Thoracic aorta (tissue), 2 donors: ENCODE measurements at regions not wholly inside any gene's neighbourhood (a gene's known extent, or its start where the extent isn't known, plus 50 kb on each side); places are given as distances from the start of the nearest gene placed in this dataset.

ENCODE experiments used
- ATAC-seq: fragments of 150-250 bp; one replicate; pipeline ENCODE4 v1.8.0; 2017; ENCODE audit warnings: low read depth; ENCODE audit not compliant: insufficient number of reproducible peaks, low FRiP score
- DNase-seq: peaks from one replicate; pipeline ENCODE4 v3.0.0-alpha.2; 2020; ENCODE audit warnings: low spot score
- H3K27ac ChIP-seq, 2 donors: fragments of 200-600 bp; sonication (generic); 1 replicate in 1 of 2; 2 replicates in 1 of 2; pipeline ENCODE4 v1.5.1; 2016; ENCODE audit warnings: mild to moderate bottlenecking in 2 of 2, moderate library complexity in 2 of 2
- H3K27me3 ChIP-seq: fragments of 200-600 bp; sonication (generic); replicated peaks from 2 replicates; pipeline ENCODE4 v1.6.0; 2016; ENCODE audit warnings: mild to moderate bottlenecking; ENCODE audit not compliant: insufficient read depth
- H3K36me3 ChIP-seq: fragments of 200-600 bp; sonication (generic); one replicate; pipeline ENCODE4 v1.5.1; 2016
- H3K4me1 ChIP-seq, 2 donors: fragments of 200-600 bp; sonication (generic); 1 replicate in 1 of 2; 2 replicates in 1 of 2; pipeline versions ENCODE4 v1.5.1 to v1.6.0; 2016; ENCODE audit warnings: low read depth in 2 of 2, mild to moderate bottlenecking in 1 of 2; ENCODE audit not compliant: control insufficient read depth in 1 of 2
- H3K4me3 ChIP-seq: fragments of 200-600 bp; sonication (generic); 2 replicates; pipeline ENCODE4 v1.5.1; 2016; ENCODE audit warnings: mild to moderate bottlenecking
- H3K9me3 ChIP-seq: fragments of 200-600 bp; sonication (generic); 2 replicates; pipeline ENCODE4 v1.5.1; 2016
- CTCF ChIP-seq: fragments of 200-600 bp; sonication (generic); IDR thresholded peaks from one replicate; pipeline ENCODE4 v1.5.1; 2019; ENCODE audit warnings: antibody characterized with exemption

DNA sequence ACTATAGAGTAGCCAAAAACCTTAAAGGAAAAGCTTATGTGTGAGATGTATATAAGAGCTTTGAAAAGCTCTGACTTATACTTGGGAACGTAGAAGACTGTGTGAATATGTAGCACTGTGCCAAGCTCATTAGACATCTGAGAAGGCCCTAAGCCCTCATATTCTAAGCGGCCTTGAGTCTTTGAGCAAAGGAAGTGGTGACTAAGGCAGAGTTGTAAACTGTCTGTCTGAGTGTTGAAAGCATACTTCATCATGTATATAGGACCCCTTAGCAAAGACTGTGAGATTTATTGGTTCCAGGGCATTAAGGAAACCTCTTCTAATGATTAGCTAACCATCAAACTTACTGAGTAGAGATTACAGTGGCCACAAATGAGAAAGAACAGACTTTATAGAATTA, 153.3 kb upstream of the LYPLAL1 start:
- Histone ChIP-seq H3K36me3 (no peaks in the 10 kb centered on the region), H3K4me1 (peaks cover 0 to 6% of the 10 kb centered on the region in 2 donors), H3K27me3 (no peaks in the 10 kb centered on the region), H3K9me3 (no peaks in the 10 kb centered on the region), H3K4me3 (no peak overlapping the region), H3K27ac (no peak overlapping the region)
- no peak for TF ChIP-seq CTCF
- DNase-seq (no peak), ATAC-seq (no peak)

DNA sequence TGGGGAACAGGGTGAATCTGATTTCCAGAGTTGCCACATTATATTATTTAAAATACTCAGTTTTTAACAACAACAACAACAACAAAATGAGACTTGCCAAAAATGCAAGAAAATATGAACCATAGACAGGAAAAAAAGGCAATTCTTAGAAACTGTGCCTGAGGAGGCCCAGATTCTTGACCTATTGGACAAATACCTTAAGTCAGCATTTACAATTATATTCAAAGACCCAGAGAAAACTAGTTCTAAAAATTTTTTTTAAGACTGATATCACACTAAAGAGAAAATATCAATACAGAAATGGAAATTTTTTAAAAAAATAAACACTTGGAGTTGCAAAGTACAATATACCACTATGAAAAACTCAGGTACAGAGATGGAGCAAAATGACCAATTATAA, 152.8 kb upstream of the LYPLAL1 start:
- ATAC-seq (no peak), DNase-seq (no peak)
- Histone ChIP-seq H3K9me3 (no peaks in the 10 kb centered on the region), H3K4me3 (no peak overlapping the region), H3K36me3 (no peaks in the 10 kb centered on the region), H3K27me3 (no peaks in the 10 kb centered on the region), H3K27ac (no peak overlapping the region), H3K4me1 (peaks cover 0 to 6% of the 10 kb centered on the region in 2 donors)
- TF ChIP-seq CTCF = no peak

- Histone ChIP-seq H3K27ac (no peak overlapping the region), H3K27me3 (no peaks in the 10 kb centered on the region), H3K4me3 (no peak overlapping the region), H3K36me3 (no peaks in the 10 kb centered on the region), H3K4me1 (no peaks in the 10 kb centered on the region), H3K9me3 (no peaks in the 10 kb centered on the region)
- ATAC-seq (no peak), DNase-seq (no peak)
- TF ChIP-seq CTCF = no peak
These were observed 146.5 kb upstream of the LYPLAL1 start for GRCh38 chr1:219027146-219027673.

GRCh38 chr1:219031809-219032208, 141.9 kb upstream of the LYPLAL1 start:
- Histone ChIP-seq H3K9me3 (no peaks in the 10 kb centered on the region), H3K4me1 (no peaks in the 10 kb centered on the region), H3K27me3 (no peaks in the 10 kb centered on the region), H3K4me3 (no peak overlapping the region), H3K27ac (no peak overlapping the region), H3K36me3 (no peaks in the 10 kb centered on the region)
- DNase-seq (no peak), ATAC-seq (no peak)
- TF ChIP-seq CTCF = no peak

DNA sequence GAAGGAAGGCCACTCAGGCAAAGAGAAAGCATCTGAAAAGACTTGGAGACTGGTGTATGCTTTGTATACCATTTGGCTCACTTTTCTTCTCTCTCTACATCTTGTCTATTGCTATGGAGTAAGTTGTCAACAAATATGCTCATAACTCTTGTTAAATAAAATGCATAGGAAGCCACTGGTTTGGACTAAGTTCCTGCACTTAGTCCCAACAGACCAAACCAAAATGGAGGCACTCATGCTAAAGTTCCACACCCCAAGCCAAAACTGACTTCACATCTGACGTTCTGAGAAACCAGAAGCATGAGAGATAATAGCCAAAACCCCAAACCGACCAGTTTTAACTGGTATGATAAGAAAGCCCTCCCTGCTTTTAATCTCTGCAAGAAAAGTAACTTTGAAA, 135.3 kb upstream of the LYPLAL1 start:
- Histone ChIP-seq H3K9me3 (no peaks in the 10 kb centered on the region), H3K4me3 (no peak overlapping the region), H3K27ac (no peak overlapping the region), H3K27me3 (no peaks in the 10 kb centered on the region), H3K4me1 (no peaks in the 10 kb centered on the region), H3K36me3 (no peaks in the 10 kb centered on the region)
- TF ChIP-seq CTCF = no peak
- DNase-seq (no peak), ATAC-seq (no peak)
